ENCODE measurements at regions not wholly inside any gene's neighbourhood (a gene's known extent, or its start where the extent isn't known, plus 50 kb on each side); places are given as distances from the start of the nearest gene placed in this dataset.

DNA sequence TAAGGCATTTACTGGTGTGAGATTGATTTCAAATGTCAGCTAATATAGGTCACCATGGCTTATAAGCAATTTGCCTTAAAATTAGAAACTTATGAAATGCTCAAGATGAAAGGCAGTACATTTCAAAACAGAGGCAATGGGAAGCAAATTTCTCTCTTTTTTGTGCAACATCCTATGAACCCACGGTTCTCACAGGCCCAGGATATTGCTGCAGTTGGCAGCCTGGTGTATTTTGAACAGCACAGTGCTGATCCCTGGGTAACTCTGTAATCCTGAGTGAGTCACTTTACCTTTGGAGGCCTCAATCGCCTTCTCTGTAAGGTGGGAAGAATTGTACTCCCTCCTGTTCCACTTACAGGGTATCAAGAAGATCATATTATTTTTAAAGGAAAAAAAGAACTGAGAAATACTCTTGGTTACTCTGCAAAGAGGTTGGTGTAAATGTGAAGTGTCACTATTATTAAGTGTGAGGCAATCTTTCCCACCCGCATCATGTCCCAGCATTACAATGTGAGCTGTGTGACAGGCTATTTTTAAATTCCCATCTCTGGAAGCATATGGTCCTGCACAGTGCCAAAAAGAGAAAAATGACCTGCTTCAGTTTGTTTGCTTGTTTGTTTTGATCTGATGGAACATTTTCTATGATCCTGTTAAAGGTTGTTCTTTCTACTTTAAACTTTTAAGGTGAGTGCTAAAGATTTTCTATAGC, 190.1 kb upstream of the LPP start:
- TF ChIP-seq, protein P1, sequence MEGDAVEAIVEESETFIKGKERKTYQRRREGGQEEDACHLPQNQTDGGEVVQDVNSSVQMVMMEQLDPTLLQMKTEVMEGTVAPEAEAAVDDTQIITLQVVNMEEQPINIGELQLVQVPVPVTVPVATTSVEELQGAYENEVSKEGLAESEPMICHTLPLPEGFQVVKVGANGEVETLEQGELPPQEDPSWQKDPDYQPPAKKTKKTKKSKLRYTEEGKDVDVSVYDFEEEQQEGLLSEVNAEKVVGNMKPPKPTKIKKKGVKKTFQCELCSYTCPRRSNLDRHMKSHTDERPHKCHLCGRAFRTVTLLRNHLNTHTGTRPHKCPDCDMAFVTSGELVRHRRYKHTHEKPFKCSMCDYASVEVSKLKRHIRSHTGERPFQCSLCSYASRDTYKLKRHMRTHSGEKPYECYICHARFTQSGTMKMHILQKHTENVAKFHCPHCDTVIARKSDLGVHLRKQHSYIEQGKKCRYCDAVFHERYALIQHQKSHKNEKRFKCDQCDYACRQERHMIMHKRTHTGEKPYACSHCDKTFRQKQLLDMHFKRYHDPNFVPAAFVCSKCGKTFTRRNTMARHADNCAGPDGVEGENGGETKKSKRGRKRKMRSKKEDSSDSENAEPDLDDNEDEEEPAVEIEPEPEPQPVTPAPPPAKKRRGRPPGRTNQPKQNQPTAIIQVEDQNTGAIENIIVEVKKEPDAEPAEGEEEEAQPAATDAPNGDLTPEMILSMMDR (IDR thresholded peaks at IDR 0.05; ENCODE audit: low read depth, low read length), result no peak
- no peak for TF ChIP-seq POLR2A (IDR thresholded peaks at IDR 0.05; ENCODE audit: extremely low read depth, insufficient read length)
